Glutamatergic neuron (in vitro differentiated cells): ENCODE measurements at regions not wholly inside any gene's neighbourhood (a gene's known extent, or its start where the extent isn't known, plus 50 kb on each side); places are given as distances from the start of the nearest gene placed in this dataset.
A peak's percentile ranks its signal among the peaks of the same experiment; 100 is the strongest.

Experiments
- DNase-seq: peaks from one replicate; pipeline ENCODE4 v3.0.0; 2022
- H3K27ac Mint-ChIP-seq: one replicate; pipeline ENCODE4 v1.8.0; 2020; ENCODE audit warnings: mild to moderate bottlenecking, mixed read lengths, inconsistent platforms; ENCODE audit not compliant: unreplicated experiment
- H3K27me3 Mint-ChIP-seq: one replicate; pipeline ENCODE4 v1.8.0; 2020; ENCODE audit warnings: mild to moderate bottlenecking, moderate library complexity, mixed read lengths, inconsistent platforms; ENCODE audit not compliant: unreplicated experiment
- H3K36me3 Mint-ChIP-seq: one replicate; pipeline ENCODE4 v1.8.0; 2020; ENCODE audit warnings: mild to moderate bottlenecking, mixed read lengths, inconsistent platforms; ENCODE audit not compliant: unreplicated experiment
- H3K4me1 Mint-ChIP-seq: one replicate; pipeline ENCODE4 v1.8.0; 2020; ENCODE audit warnings: mild to moderate bottlenecking, low read depth, mixed read lengths, inconsistent platforms; ENCODE audit not compliant: unreplicated experiment
- H3K4me3 Mint-ChIP-seq: one replicate; pipeline ENCODE4 v1.8.0; 2020; ENCODE audit warnings: mild to moderate bottlenecking, mixed read lengths, inconsistent platforms; ENCODE audit not compliant: unreplicated experiment
- H3K9me3 Mint-ChIP-seq: one replicate; pipeline ENCODE4 v1.8.0; 2020; ENCODE audit warnings: mild to moderate bottlenecking, moderate library complexity, mixed read lengths, inconsistent platforms; ENCODE audit not compliant: unreplicated experiment
- CTCF ChIP-seq: fragments of 200-600 bp; sonication (generic); IDR thresholded peaks from one replicate; pipeline ENCODE4 v1.5.0; 2021; ENCODE audit not compliant: partially characterized antibody, unreplicated experiment

GRCh38 chr4:11597506-11597905 is 168.8 kb upstream of the HS3ST1 start:
- no peak for TF ChIP-seq CTCF
- no peak overlapping the region for H3K4me3 Mint-ChIP-seq
- H3K4me1 Mint-ChIP-seq: peaks cover 12% of the 10 kb centered on the region
- H3K27ac Mint-ChIP-seq: no peak overlapping the region
- no peaks in the 10 kb centered on the region for H3K27me3 Mint-ChIP-seq
- no peaks in the 10 kb centered on the region for H3K9me3 Mint-ChIP-seq
- DNase-seq: no peak
- no peaks in the 10 kb centered on the region for H3K36me3 Mint-ChIP-seq

- Mint-ChIP-seq H3K27me3 (no peaks in the 10 kb centered on the region), H3K4me3 (no peak overlapping the region), H3K36me3 (no peaks in the 10 kb centered on the region), H3K9me3 (no peaks in the 10 kb centered on the region), H3K27ac (no peak overlapping the region), H3K4me1 (peaks cover 12% of the 10 kb centered on the region)
- no peak for DNase-seq
- no peak for TF ChIP-seq CTCF
Measured at GRCh38 chr4:11596989-11597388, 168.3 kb upstream of the HS3ST1 start.

- DNase-seq: no peak
- TF ChIP-seq CTCF: no peak
- Mint-ChIP-seq H3K27me3 (no peaks in the 10 kb centered on the region), H3K36me3 (no peaks in the 10 kb centered on the region), H3K4me1 (peaks cover 12% of the 10 kb centered on the region), H3K27ac (peak overlapping the region; percentile 22), H3K4me3 (no peak overlapping the region), H3K9me3 (no peaks in the 10 kb centered on the region)
Measured at GRCh38 chr4:11593576-11594116, 165.0 kb upstream of the HS3ST1 start.

GRCh38 chr4:11592276-11592675 is 163.6 kb upstream of the HS3ST1 start:
- no peak for TF ChIP-seq CTCF
- Mint-ChIP-seq H3K9me3 (no peaks in the 10 kb centered on the region), H3K4me1 (peaks cover 12% of the 10 kb centered on the region), H3K27ac (no peak overlapping the region), H3K4me3 (no peak overlapping the region), H3K27me3 (no peaks in the 10 kb centered on the region), H3K36me3 (no peaks in the 10 kb centered on the region)
- DNase-seq: no peak

GRCh38 chr4:11590132-11590531 is 161.4 kb upstream of the HS3ST1 start:
- H3K27ac Mint-ChIP-seq: no peak overlapping the region
- no peak for DNase-seq
- H3K4me1 Mint-ChIP-seq: peaks cover 12% of the 10 kb centered on the region
- no peak overlapping the region for H3K4me3 Mint-ChIP-seq
- no peaks in the 10 kb centered on the region for H3K9me3 Mint-ChIP-seq
- H3K27me3 Mint-ChIP-seq: no peaks in the 10 kb centered on the region
- no peaks in the 10 kb centered on the region for H3K36me3 Mint-ChIP-seq
- TF ChIP-seq CTCF: no peak
